GM18520 (cell line): ENCODE measurements at regions not wholly inside any gene's neighbourhood (a gene's known extent, or its start where the extent isn't known, plus 50 kb on each side); places are given as distances from the start of the nearest gene placed in this dataset.
"Not testable (repeated sequence)": the region's sequence is repeated elsewhere in the genome, so short reads cannot be mapped to it uniquely, and the experiment has no call there.

Source experiments
- ATAC-seq: cut with Tn5 transposase; IDR thresholded peaks from one replicate; pipeline ENCODE4 v1.9.1; 2021; ENCODE audit not compliant: unreplicated experiment

GRCh38 chr12:68984796-68985573, 52.0 kb upstream of the CPM start:
- ATAC-seq: no peak

GRCh38 chr12:68997526-68997925, 64.6 kb upstream of the CPM start:
- ATAC-seq: not testable (repeated sequence)

GRCh38 chr12:68998041-68998440, 65.1 kb upstream of the CPM start:
- no peak for ATAC-seq

- ATAC-seq: no peak
Measured at GRCh38 chr12:69000074-69000473, 67.1 kb upstream of the CPM start.

GRCh38 chr12:69000540-69001243, 67.7 kb upstream of the CPM start:
- no peak for ATAC-seq

- no peak for ATAC-seq
Measured at GRCh38 chr12:69001251-69001650, 68.3 kb upstream of the CPM start.

- no peak for ATAC-seq
Measured at GRCh38 chr12:69002969-69003368, 70.0 kb upstream of the CPM start.

GRCh38 chr12:69003991-69004390, 71.0 kb upstream of the CPM start:
- ATAC-seq: no peak

- no peak for ATAC-seq
Measured at GRCh38 chr12:69007101-69007854, 74.3 kb upstream of the CPM start.

- ATAC-seq: no peak
Measured at GRCh38 chr12:69007855-69008351, 74.9 kb upstream of the CPM start.

- ATAC-seq: no peak
Measured at GRCh38 chr12:69008520-69008919, 75.5 kb upstream of the CPM start.

- no peak for ATAC-seq
Measured at GRCh38 chr12:69014047-69014446, 81.1 kb upstream of the CPM start.

- no peak for ATAC-seq
Measured at GRCh38 chr12:69015017-69015416, 82.0 kb upstream of the CPM start.

GRCh38 chr12:69015831-69016230, 82.9 kb upstream of the CPM start:
- no peak for ATAC-seq

GRCh38 chr12:69019082-69019481, 86.1 kb upstream of the CPM start:
- ATAC-seq: no peak

- no peak for ATAC-seq
Measured at GRCh38 chr12:69019910-69020309, 86.9 kb upstream of the CPM start.

GRCh38 chr12:69022674-69023073, 89.7 kb upstream of the CPM start:
- no peak for ATAC-seq

GRCh38 chr12:69023840-69024239, 90.9 kb upstream of the CPM start:
- no peak for ATAC-seq

- no peak for ATAC-seq
Measured at GRCh38 chr12:69024413-69024812, 91.4 kb upstream of the CPM start.

GRCh38 chr12:69024907-69025306, 91.9 kb upstream of the CPM start:
- ATAC-seq: no peak

- ATAC-seq: no peak
Measured at GRCh38 chr12:69026336-69026735, 93.4 kb upstream of the CPM start.
